Stimulated activated CD4-positive, alpha-beta T cell treated with anti-CD3 and anti-CD28 coated beads, TNF-alpha, amount 100 ng/mL, for 48 hours (primary cell): ENCODE measurements at regions not wholly inside any gene's neighbourhood (a gene's known extent, or its start where the extent isn't known, plus 50 kb on each side); places are given as distances from the start of the nearest gene placed in this dataset.
"Not testable (repeated sequence)": the region's sequence is repeated elsewhere in the genome, so short reads cannot be mapped to it uniquely, and the experiment has no call there.

Experiments
- DNase-seq, 3 donors: peaks; one replicate each; pipeline ENCODE4 v3.0.0-alpha.2; 2020; ENCODE audit warnings: low read depth in 3 of 3

- DNase-seq = not testable (repeated sequence)
These were observed 322.5 kb upstream of the CITED2 start for GRCh38 chr6:139696991-139697390.

- no peak for DNase-seq
These were observed 320.9 kb upstream of the CITED2 start for GRCh38 chr6:139695361-139695760.

- no peak for DNase-seq
These were observed 319.3 kb upstream of the CITED2 start for GRCh38 chr6:139693735-139694134.

- DNase-seq = no peak
These were observed 315.6 kb upstream of the CITED2 start for GRCh38 chr6:139690007-139690406.

GRCh38 chr6:139687055-139687454, 312.6 kb upstream of the CITED2 start:
- no peak for DNase-seq

GRCh38 chr6:139686308-139686707, 311.9 kb upstream of the CITED2 start:
- DNase-seq = no peak

- DNase-seq = no peak
These were observed 310.6 kb upstream of the CITED2 start for GRCh38 chr6:139685009-139685408.

- DNase-seq = no peak
These were observed 306.4 kb upstream of the CITED2 start for GRCh38 chr6:139680819-139681218.

- DNase-seq = no peak
These were observed 305.2 kb upstream of the CITED2 start for GRCh38 chr6:139679516-139680179.

GRCh38 chr6:139676718-139677117, 302.3 kb upstream of the CITED2 start:
- no peak for DNase-seq

- DNase-seq = no peak
These were observed 291.8 kb upstream of the CITED2 start for GRCh38 chr6:139666284-139666683.

- no peak for DNase-seq
These were observed 289.5 kb upstream of the CITED2 start for GRCh38 chr6:139663996-139664395.

- no peak for DNase-seq
These were observed 285.3 kb upstream of the CITED2 start for GRCh38 chr6:139659711-139660110.

GRCh38 chr6:139659196-139659595, 284.7 kb upstream of the CITED2 start:
- no peak for DNase-seq

GRCh38 chr6:139657119-139657518, 282.7 kb upstream of the CITED2 start:
- DNase-seq = no peak

GRCh38 chr6:139655783-139656705, 281.6 kb upstream of the CITED2 start:
- DNase-seq = no peak

GRCh38 chr6:139654888-139655782, 280.7 kb upstream of the CITED2 start:
- no peak for DNase-seq

GRCh38 chr6:139654309-139654708, 279.9 kb upstream of the CITED2 start:
- no peak for DNase-seq

GRCh38 chr6:139653111-139653510, 278.7 kb upstream of the CITED2 start:
- no peak for DNase-seq

- no peak for DNase-seq
These were observed 276.5 kb upstream of the CITED2 start for GRCh38 chr6:139650941-139651340.

- no peak for DNase-seq
These were observed 275.3 kb upstream of the CITED2 start for GRCh38 chr6:139649732-139650131.

GRCh38 chr6:139649128-139649527, 274.7 kb upstream of the CITED2 start:
- no peak for DNase-seq
